ENCODE measurements at regions not wholly inside any gene's neighbourhood (a gene's known extent, or its start where the extent isn't known, plus 50 kb on each side); places are given as distances from the start of the nearest gene placed in this dataset.

GRCh38 chr4:25533256-25533655 is 122.4 kb upstream of the SLC34A2 start:
- TF ChIP-seq, protein P1, sequence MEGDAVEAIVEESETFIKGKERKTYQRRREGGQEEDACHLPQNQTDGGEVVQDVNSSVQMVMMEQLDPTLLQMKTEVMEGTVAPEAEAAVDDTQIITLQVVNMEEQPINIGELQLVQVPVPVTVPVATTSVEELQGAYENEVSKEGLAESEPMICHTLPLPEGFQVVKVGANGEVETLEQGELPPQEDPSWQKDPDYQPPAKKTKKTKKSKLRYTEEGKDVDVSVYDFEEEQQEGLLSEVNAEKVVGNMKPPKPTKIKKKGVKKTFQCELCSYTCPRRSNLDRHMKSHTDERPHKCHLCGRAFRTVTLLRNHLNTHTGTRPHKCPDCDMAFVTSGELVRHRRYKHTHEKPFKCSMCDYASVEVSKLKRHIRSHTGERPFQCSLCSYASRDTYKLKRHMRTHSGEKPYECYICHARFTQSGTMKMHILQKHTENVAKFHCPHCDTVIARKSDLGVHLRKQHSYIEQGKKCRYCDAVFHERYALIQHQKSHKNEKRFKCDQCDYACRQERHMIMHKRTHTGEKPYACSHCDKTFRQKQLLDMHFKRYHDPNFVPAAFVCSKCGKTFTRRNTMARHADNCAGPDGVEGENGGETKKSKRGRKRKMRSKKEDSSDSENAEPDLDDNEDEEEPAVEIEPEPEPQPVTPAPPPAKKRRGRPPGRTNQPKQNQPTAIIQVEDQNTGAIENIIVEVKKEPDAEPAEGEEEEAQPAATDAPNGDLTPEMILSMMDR (IDR thresholded peaks at IDR 0.05; ENCODE audit: low read depth, low read length): no peak
- TF ChIP-seq, protein P2, sequence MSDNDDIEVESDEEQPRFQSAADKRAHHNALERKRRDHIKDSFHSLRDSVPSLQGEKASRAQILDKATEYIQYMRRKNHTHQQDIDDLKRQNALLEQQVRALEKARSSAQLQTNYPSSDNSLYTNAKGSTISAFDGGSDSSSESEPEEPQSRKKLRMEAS (IDR thresholded peaks at IDR 0.05; ENCODE audit: low read depth, low read length): no peak
- TF ChIP-seq POLR2A (IDR thresholded peaks at IDR 0.05; ENCODE audit: extremely low read depth, insufficient read length) (no peak), MYC (IDR thresholded peaks at IDR 0.05; ENCODE audit: low read depth, low read length) (no peak)

All from NB4 (cell line).